KOPT-K1 (cell line): ENCODE measurements at regions not wholly inside any gene's neighbourhood (a gene's known extent, or its start where the extent isn't known, plus 50 kb on each side); places are given as distances from the start of the nearest gene placed in this dataset.
"Not testable (repeated sequence)": the region's sequence is repeated elsewhere in the genome, so short reads cannot be mapped to it uniquely, and the experiment has no call there.

Experiments
- H3K27ac ChIP-seq: fragments of 200-600 bp; sonication (generic); 2 replicates; pipeline ENCODE4 v1.5.1; 2016; ENCODE audit warnings: antibody characterized with exemption, mild to moderate bottlenecking, low read depth, low read length; ENCODE audit not compliant: poor library complexity, severe bottlenecking
- H3K36me3 ChIP-seq: fragments of 200-600 bp; sonication (generic); 2 replicates; pipeline ENCODE4 v1.5.1; 2017; ENCODE audit warnings: antibody characterized with exemption, mild to moderate bottlenecking, low read length, moderate library complexity; ENCODE audit not compliant: insufficient read depth
- H3K9me3 ChIP-seq: fragments of 200-600 bp; sonication (generic); 2 replicates; pipeline ENCODE4 v1.5.1; 2017; ENCODE audit warnings: antibody characterized with exemption, low read length, mild to moderate bottlenecking; ENCODE audit not compliant: insufficient read depth, poor library complexity, severe bottlenecking

GRCh38 chr2:16202266-16203020, 262.1 kb downstream of the MYCN start:
- no peaks in the 10 kb centered on the region for H3K36me3 ChIP-seq
- H3K9me3 ChIP-seq, result no peaks in the 10 kb centered on the region
- no peak overlapping the region for H3K27ac ChIP-seq

- no peak overlapping the region for H3K27ac ChIP-seq
- no peaks in the 10 kb centered on the region for H3K36me3 ChIP-seq
These were observed 261.5 kb downstream of the MYCN start for GRCh38 chr2:16201848-16202247.

GRCh38 chr2:16200554-16201193, 260.3 kb downstream of the MYCN start:
- no peaks in the 10 kb centered on the region for H3K9me3 ChIP-seq
- no peaks in the 10 kb centered on the region for H3K36me3 ChIP-seq
- H3K27ac ChIP-seq, result no peak overlapping the region

More at GRCh38 chr2:16201848-16202247, 261.5 kb downstream of the MYCN start:
- H3K9me3 ChIP-seq, result no peaks in the 10 kb centered on the region

- Histone ChIP-seq H3K27ac (no peak overlapping the region), H3K36me3 (no peaks in the 10 kb centered on the region), H3K9me3 (no peaks in the 10 kb centered on the region)
These were observed 259.7 kb downstream of the MYCN start for GRCh38 chr2:16199882-16200553.

- H3K9me3 ChIP-seq, H3K27ac ChIP-seq, H3K36me3 ChIP-seq: not testable (repeated sequence)
These were observed 258.9 kb downstream of the MYCN start for GRCh38 chr2:16199241-16199640.

GRCh38 chr2:16198166-16198912, 258.0 kb downstream of the MYCN start:
- no peaks in the 10 kb centered on the region for H3K36me3 ChIP-seq
- H3K27ac ChIP-seq, result no peak overlapping the region
- no peaks in the 10 kb centered on the region for H3K9me3 ChIP-seq

- Histone ChIP-seq H3K9me3 (no peaks in the 10 kb centered on the region), H3K27ac (no peak overlapping the region), H3K36me3 (no peaks in the 10 kb centered on the region)
These were observed 257.3 kb downstream of the MYCN start for GRCh38 chr2:16197504-16198147.

- H3K9me3 ChIP-seq, result no peaks in the 10 kb centered on the region
- no peaks in the 10 kb centered on the region for H3K36me3 ChIP-seq
- no peak overlapping the region for H3K27ac ChIP-seq
These were observed 256.5 kb downstream of the MYCN start for GRCh38 chr2:16196687-16197503.

- H3K36me3 ChIP-seq, result no peaks in the 10 kb centered on the region
- no peak overlapping the region for H3K27ac ChIP-seq
- no peaks in the 10 kb centered on the region for H3K9me3 ChIP-seq
These were observed 255.3 kb downstream of the MYCN start for GRCh38 chr2:16195681-16196070.

GRCh38 chr2:16194931-16195680, 254.8 kb downstream of the MYCN start:
- Histone ChIP-seq H3K9me3 (no peaks in the 10 kb centered on the region), H3K27ac (no peak overlapping the region), H3K36me3 (no peaks in the 10 kb centered on the region)

GRCh38 chr2:16194530-16194929, 254.2 kb downstream of the MYCN start:
- no peaks in the 10 kb centered on the region for H3K9me3 ChIP-seq
- H3K27ac ChIP-seq, result no peak overlapping the region
- no peaks in the 10 kb centered on the region for H3K36me3 ChIP-seq

GRCh38 chr2:16194096-16194390, 253.7 kb downstream of the MYCN start:
- Histone ChIP-seq H3K27ac (no peak overlapping the region), H3K36me3 (no peaks in the 10 kb centered on the region), H3K9me3 (no peaks in the 10 kb centered on the region)

- Histone ChIP-seq H3K9me3 (no peaks in the 10 kb centered on the region), H3K36me3 (no peaks in the 10 kb centered on the region), H3K27ac (no peak overlapping the region)
These were observed 252.3 kb downstream of the MYCN start for GRCh38 chr2:16192416-16193216.
